GM19328 (cell line): ENCODE measurements at regions not wholly inside any gene's neighbourhood (a gene's known extent, or its start where the extent isn't known, plus 50 kb on each side); places are given as distances from the start of the nearest gene placed in this dataset.

Experiments
- ATAC-seq: cut with Tn5 transposase; IDR thresholded peaks from one replicate; pipeline ENCODE4 v1.9.1; 2021; ENCODE audit warnings: mild to moderate bottlenecking, moderate library complexity; ENCODE audit not compliant: unreplicated experiment

- peak; percentile 72 for ATAC-seq
Measured at GRCh38 chr6:145028144-145028818, 707.0 kb downstream of the EPM2A start.

GRCh38 chr6:145031001-145031400 lies 704.3 kb downstream of the EPM2A start:
- ATAC-seq, result no peak

GRCh38 chr6:145031962-145032361 lies 703.4 kb downstream of the EPM2A start:
- no peak for ATAC-seq

- ATAC-seq, result no peak
Measured at GRCh38 chr6:145032562-145033145, 702.7 kb downstream of the EPM2A start.

DNA sequence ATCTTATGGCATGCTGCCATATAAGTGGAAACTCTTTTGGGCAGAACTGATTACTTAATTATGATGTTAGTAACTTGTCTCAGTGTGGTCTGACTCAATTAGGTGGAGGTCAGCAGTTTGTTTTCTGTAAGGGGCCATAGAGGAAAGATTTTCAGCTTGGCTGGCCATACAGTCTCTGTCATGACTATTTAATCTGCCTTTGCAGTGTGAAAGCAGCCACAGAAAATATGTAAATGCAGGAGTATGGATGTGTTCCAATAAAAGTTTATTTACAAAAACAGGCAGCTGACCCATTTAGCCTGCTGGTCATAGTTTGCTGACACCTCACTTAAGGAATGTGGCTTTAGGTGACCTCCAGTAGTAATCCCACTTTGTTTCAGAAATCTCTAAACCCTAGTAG lies 700.7 kb downstream of the EPM2A start:
- ATAC-seq, result no peak

DNA sequence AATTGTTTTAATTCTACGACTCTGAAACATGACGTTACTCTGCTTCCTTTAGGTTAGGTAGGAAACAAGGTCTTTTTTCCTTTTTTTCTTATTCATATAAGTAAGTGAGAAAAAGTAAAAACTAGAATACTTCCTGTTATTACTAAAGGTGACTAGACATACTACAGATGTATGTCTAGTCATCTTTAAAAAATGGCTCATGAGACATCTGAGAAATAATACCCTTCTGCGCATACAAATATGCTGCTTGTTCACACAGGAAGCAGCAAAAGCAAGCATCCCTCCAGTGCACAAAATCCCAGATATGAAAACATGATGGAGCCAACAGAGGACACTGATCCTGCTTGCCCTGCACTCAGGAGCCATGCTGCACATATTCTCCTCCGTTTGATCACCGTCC lies 699.1 kb downstream of the EPM2A start:
- ATAC-seq, result no peak

- ATAC-seq, result no peak
Measured at GRCh38 chr6:145036848-145037567, 698.3 kb downstream of the EPM2A start.

DNA sequence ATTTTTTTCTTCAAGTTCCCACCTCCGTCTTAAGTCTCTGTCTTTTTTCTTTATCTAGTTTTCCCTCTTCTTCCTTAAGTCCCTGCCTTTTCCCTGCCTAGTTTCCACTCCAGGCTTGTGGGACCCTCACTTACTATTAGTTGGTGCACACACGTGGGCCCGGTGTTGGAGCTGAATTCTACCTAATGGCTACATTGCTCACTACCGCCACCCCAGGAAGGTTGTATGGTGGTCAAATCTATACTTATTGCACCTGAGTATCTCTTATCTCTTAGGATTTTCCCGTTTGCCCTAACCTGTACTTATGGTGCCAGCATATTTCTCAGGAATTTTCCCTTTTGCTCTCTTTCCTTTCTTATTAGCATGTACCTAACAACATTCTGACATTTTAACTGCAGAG lies 692.8 kb downstream of the EPM2A start:
- no peak for ATAC-seq

- ATAC-seq, result no peak
Measured at GRCh38 chr6:145043926-145044500, 691.3 kb downstream of the EPM2A start.

- ATAC-seq, result no peak
Measured at GRCh38 chr6:145044641-145045246, 690.6 kb downstream of the EPM2A start.

DNA sequence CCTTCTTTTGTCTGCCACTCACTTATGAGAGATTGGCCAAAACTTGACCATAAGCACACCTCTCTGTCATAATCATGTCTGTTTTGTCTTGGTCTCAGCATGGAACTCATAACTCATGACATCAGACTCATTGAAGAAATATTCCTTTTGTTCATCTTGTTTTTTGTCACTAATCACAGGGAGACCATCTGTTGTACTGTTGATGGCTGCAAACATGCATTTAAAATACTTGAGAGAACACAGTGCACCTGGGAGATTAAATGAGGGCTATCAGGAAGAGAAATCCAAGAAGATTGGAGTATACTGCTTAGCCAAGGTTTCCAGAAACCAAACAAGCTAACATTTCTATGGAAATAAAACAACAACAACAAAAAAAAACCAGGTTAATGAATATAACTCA lies 689.7 kb downstream of the EPM2A start:
- no peak for ATAC-seq

- ATAC-seq, result no peak
Measured at GRCh38 chr6:145047891-145048290, 687.4 kb downstream of the EPM2A start.

DNA sequence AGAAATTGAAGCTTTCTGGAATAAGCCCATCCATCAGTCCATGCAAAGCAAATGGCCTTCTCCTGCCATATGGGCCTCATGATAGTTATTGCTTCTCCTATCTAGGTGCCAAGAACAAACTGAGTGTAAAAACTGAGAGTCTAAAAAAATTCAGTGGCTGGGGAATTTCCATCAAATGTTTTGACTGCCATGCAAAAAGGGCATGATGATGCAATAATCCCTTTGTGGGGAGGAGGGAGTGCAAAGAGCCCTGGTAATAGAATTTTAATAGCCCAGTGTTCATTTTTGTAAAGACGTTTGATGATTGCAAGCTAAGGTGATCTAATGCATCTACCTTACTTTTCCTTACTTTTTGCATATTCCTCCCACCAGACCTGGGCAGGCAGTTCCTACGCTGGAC lies 683.7 kb downstream of the EPM2A start:
- ATAC-seq, result no peak

- no peak for ATAC-seq
Measured at GRCh38 chr6:145055567-145055966, 679.8 kb downstream of the EPM2A start.

GRCh38 chr6:145060714-145061113 lies 674.6 kb downstream of the EPM2A start:
- no peak for ATAC-seq

DNA sequence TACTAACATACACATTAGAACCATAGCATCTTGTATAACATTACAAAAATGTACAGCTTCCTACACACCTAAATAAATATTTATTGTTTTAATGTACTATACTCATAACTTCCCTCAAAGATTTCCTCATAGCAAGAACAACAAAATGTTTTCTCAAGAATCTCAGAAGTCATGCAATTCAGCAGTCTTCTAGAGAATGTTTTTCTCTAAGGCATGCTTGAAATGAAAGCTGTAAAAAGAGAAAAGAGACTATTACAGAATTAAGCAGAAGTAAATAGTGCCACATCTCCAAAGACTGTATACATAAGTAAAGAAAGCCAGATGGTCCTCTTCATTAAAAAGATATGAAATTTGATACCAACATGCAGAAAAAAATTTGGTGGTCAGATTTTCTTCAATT lies 672.2 kb downstream of the EPM2A start:
- no peak for ATAC-seq

DNA sequence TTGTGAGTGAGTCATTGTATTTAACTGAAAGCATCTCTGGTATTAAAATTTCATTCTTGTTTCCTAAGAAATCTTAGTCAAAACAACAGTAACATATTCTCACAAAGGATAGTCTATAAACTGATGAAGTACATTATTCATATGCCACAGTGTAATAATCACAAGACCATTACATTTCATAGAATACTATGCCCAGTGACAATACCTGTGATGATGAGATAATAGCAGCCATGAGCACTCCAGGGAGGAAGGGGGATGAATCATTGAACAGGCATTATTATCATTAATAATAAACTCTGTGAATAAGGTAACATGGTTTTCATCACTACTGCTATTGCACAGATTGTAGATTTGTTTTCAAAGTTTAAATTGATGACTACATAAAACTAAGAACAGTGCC lies 667.9 kb downstream of the EPM2A start:
- ATAC-seq, result no peak

- ATAC-seq, result no peak
Measured at GRCh38 chr6:145068577-145068976, 666.7 kb downstream of the EPM2A start.

GRCh38 chr6:145069966-145070365 lies 665.4 kb downstream of the EPM2A start:
- ATAC-seq, result no peak

DNA sequence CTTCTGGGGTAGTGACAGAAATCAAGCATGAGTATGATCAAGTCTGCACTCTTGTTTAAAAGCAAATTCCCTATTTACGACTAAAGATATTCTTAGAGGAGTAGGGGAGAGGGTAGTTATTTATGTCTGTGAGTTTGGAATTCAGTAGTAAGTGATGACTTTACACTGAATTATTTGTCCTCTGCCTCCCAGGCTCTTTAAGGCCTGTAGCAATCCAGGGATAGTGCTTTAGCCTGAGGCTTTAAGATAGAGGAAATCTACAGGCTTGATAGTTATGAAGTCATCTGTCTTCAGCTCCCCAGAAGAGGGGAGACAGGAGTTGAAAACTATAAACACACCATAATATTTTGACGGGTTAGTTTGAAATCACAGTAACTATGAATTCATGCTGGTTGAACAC lies 664.5 kb downstream of the EPM2A start:
- no peak for ATAC-seq

DNA sequence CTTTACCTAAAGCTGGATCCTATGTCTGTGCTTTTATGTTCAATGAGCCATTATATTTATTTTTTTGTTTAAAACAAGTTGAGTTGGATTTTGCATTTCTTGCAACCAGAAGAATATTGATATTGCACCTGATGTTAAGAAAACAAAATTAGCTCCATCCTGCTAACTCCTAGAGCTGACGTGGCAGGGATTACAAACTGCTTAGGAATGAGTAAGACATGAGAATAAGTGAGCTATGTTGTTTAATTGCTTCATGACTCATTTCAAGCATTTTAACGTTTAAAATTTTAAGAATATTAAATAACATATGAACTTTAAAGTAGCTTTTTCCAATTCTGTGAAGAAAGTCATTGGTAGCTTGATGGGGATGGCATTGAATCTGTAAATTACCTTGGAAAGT lies 663.5 kb downstream of the EPM2A start:
- no peak for ATAC-seq

DNA sequence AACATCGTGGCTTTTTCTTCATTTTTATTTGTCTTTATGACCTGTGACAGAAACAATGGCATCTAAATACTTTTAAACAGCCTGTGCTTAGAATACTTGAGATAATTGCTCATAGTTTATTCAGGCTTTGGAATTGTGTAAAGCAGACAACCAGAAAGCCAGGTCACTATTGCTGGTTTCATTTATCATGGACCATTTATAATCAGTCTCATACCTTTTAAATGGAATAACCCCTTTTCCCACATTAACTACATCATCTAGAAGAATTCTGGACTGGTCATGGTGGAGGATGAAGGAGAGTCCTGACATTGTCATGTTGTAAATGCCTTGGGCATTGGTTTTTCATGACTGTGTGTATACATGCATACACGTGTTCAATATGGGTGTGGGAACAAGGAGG lies 661.5 kb downstream of the EPM2A start:
- ATAC-seq, result no peak
